ENCODE measurements at regions not wholly inside any gene's neighbourhood (a gene's known extent, or its start where the extent isn't known, plus 50 kb on each side); places are given as distances from the start of the nearest gene placed in this dataset.
"Not testable (repeated sequence)": the region's sequence is repeated elsewhere in the genome, so short reads cannot be mapped to it uniquely, and the experiment has no call there.

DNA sequence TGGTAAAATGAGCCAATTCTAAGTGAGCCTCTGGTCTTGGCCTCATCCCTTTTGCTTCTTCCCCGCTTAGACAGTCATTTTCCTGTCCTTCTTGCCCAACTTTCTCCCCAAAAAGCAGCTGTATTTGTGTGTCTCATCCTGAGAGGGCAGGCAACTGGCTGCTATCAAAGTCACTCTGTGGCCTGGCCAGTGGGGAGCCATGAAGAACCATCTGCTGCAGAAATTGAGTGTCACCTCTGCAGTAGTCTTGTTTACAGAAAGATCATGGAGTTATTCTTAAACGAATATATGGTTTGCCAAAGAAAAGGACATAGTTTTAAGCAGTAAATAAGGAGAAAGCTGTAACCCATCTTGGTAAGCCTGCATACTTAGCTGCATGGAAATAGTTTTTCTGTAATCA is 233.6 kb upstream of the ELAVL2 start:
- intact Hi-C loops (cut with micrococcal nuclease): no loop called here
- DNase-seq: no peak
- Mint-ChIP-seq H3K27ac (no peak overlapping the region), H3K4me3 (no peak overlapping the region), H3K27me3 (no peaks in the 10 kb centered on the region), H3K4me1 (no peaks in the 10 kb centered on the region), H3K9me3 (peaks cover 2% of the 10 kb centered on the region), H3K36me3 (ENCODE audit: low read depth) (no peaks in the 10 kb centered on the region)
- ATAC-seq (ENCODE audit: low read depth): no peak
- TF ChIP-seq, protein P1, sequence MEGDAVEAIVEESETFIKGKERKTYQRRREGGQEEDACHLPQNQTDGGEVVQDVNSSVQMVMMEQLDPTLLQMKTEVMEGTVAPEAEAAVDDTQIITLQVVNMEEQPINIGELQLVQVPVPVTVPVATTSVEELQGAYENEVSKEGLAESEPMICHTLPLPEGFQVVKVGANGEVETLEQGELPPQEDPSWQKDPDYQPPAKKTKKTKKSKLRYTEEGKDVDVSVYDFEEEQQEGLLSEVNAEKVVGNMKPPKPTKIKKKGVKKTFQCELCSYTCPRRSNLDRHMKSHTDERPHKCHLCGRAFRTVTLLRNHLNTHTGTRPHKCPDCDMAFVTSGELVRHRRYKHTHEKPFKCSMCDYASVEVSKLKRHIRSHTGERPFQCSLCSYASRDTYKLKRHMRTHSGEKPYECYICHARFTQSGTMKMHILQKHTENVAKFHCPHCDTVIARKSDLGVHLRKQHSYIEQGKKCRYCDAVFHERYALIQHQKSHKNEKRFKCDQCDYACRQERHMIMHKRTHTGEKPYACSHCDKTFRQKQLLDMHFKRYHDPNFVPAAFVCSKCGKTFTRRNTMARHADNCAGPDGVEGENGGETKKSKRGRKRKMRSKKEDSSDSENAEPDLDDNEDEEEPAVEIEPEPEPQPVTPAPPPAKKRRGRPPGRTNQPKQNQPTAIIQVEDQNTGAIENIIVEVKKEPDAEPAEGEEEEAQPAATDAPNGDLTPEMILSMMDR (IDR thresholded peaks at IDR 0.05): no peak
- ChIA-PET POLR2A (no interaction called here), CTCF (no interaction called here)

DNA sequence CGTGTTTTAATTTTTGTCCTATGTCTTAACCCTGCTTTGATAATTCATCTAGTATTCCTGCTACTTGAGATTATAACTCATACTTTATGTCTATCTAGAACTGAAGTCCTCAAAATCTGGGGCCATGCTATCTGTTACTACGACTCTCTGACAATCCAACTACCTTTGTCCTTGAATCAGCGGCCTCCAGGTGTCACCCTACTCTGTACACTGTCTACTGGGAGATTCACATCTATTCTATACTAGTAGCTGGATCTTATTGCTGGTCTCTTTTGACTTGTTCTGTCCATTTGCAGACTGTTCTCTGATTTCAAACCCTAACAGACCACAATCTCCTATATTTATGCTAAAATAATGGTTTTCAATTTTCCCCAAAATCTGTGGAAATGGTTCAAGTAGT is 225.5 kb upstream of the ELAVL2 start:
- Mint-ChIP-seq H3K4me3 (no peak overlapping the region), H3K9me3 (peaks cover 19% of the 10 kb centered on the region)

DNA sequence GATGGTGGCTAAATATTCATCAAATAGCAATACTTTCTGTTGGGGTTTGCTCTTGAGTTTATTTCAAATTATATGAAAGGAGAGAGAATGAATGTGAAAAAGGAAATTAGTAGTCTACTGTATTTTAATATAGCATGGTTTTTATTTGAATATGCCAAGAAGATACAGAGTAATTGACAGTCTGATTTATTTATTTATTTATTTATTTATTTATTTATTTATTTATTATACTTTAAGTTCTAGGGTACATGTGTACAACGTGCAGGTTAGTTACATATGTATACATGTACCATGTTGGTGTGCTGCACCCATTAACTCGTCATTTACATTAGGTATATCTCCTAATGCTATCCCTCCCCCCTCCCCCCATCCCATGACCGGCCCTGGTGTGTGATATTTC is 224.2 kb upstream of the ELAVL2 start:
- ATAC-seq (ENCODE audit: low read depth); CTCF ChIA-PET; H3K27me3 Mint-ChIP-seq; POLR2A ChIA-PET; DNase-seq; H3K4me3 Mint-ChIP-seq; H3K4me1 Mint-ChIP-seq; intact Hi-C loops (cut with micrococcal nuclease); H3K27ac Mint-ChIP-seq; H3K36me3 Mint-ChIP-seq (ENCODE audit: low read depth): not testable (repeated sequence)
- H3K9me3 Mint-ChIP-seq: peaks cover 20% of the 10 kb centered on the region

More for the DNA sequence above, 225.5 kb upstream of the ELAVL2 start:
- no peaks in the 10 kb centered on the region for H3K27me3 Mint-ChIP-seq
- no peaks in the 10 kb centered on the region for H3K4me1 Mint-ChIP-seq
- no peak for ATAC-seq (ENCODE audit: low read depth)
- no peak overlapping the region for H3K27ac Mint-ChIP-seq
- POLR2A ChIA-PET: no interaction called here
- CTCF ChIA-PET: no interaction called here
- TF ChIP-seq, protein P1 (IDR thresholded peaks at IDR 0.05): no peak
- H3K36me3 Mint-ChIP-seq (ENCODE audit: low read depth): no peaks in the 10 kb centered on the region
- intact Hi-C loops (cut with micrococcal nuclease): no loop called here
- no peak for DNase-seq

DNA sequence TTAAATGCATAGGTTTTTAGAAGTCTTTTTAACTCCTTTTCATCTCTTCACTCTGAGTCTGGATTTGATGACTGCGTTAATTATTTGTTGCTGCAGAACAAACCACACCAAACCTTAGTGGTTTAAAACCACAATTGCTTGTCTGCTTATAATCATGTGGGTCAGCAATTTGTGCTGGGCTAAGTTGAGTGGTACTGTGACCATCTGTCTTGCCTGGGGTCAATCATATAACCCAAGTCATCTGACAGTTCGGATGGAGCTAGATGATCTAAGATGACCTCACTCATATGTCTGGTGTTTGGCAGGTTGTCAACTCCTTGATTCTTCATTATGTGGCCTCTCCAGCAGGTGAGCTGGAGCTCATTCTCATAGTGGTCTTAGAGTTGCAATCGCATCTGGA is 219.1 kb upstream of the ELAVL2 start:
- no peak overlapping the region for H3K4me3 Mint-ChIP-seq
- TF ChIP-seq, protein P1 (IDR thresholded peaks at IDR 0.05): no peak
- no peaks in the 10 kb centered on the region for H3K36me3 Mint-ChIP-seq (ENCODE audit: low read depth)
- ATAC-seq (ENCODE audit: low read depth) (no peak), DNase-seq (no peak)
- POLR2A ChIA-PET: no interaction called here
- H3K27me3 Mint-ChIP-seq: no peaks in the 10 kb centered on the region
- peaks cover 10% of the 10 kb centered on the region for H3K9me3 Mint-ChIP-seq
- intact Hi-C loops (cut with micrococcal nuclease): no loop called here
- CTCF ChIA-PET: no interaction called here
- H3K27ac Mint-ChIP-seq: no peak overlapping the region
- no peaks in the 10 kb centered on the region for H3K4me1 Mint-ChIP-seq

DNA sequence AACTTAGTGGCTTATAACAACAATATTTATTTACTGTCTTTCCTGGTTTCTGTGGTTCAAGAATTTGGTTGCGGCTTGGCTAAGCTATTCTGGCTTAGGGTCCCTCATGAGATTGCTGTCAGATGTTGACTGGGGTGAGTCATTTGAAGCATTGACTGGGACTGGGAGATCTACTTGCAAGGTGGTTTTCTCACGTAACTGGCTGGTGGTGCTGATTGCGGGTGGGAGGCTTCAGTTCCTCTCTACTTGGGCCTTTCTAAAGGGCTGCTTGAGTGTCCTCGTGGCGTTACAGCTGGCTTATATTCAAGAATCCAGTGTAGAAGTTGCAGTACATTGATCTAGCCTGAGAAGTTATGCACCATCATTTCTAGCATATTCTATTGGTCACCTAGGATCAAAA is 218.5 kb upstream of the ELAVL2 start:
- DNase-seq (no peak), ATAC-seq (ENCODE audit: low read depth) (no peak)
- intact Hi-C loops (cut with micrococcal nuclease): no loop called here
- Mint-ChIP-seq H3K27ac (no peak overlapping the region), H3K4me1 (no peaks in the 10 kb centered on the region), H3K36me3 (ENCODE audit: low read depth) (no peaks in the 10 kb centered on the region), H3K4me3 (no peak overlapping the region), H3K9me3 (peaks cover 8% of the 10 kb centered on the region), H3K27me3 (no peaks in the 10 kb centered on the region)
- TF ChIP-seq, protein P1 (IDR thresholded peaks at IDR 0.05): no peak
- ChIA-PET CTCF (no interaction called here), POLR2A (no interaction called here)

DNA sequence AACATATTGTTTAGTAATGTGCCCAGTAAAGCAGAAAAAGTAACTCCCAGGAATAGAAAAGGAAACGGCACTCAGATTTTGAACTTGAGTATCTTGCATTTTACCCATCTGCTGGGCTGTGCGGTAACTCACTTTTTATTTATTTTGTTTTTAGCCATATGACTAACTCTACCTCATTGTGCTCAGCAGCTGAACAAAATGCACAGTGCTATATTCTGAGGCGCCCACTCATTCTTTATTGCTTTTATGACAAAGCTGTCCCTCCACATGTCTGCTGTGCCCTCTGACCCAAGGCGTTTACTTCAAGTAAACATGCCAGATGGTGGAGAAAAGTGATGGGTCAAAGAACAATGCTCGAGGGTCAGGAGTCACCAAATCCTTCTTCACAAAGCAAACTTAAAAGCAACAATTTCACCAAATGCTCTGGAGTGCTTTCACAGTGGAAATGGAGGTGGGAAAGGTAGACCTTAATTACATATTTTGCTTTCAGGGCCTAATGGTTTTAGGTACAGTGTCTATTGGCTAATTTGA is 215.2 kb upstream of the ELAVL2 start:
- ATAC-seq (ENCODE audit: low read depth) (no peak), DNase-seq (no peak)
- POLR2A ChIA-PET: no interaction called here
- no peaks in the 10 kb centered on the region for H3K9me3 Mint-ChIP-seq
- no peaks in the 10 kb centered on the region for H3K27me3 Mint-ChIP-seq
- TF ChIP-seq, protein P1 (IDR thresholded peaks at IDR 0.05): no peak
- no peak overlapping the region for H3K4me3 Mint-ChIP-seq
- H3K36me3 Mint-ChIP-seq (ENCODE audit: low read depth): no peaks in the 10 kb centered on the region
- intact Hi-C loops (cut with micrococcal nuclease): no loop called here
- H3K4me1 Mint-ChIP-seq: no peaks in the 10 kb centered on the region
- CTCF ChIA-PET: no interaction called here
- no peak overlapping the region for H3K27ac Mint-ChIP-seq
